H9 (cell line): ENCODE measurements at regions not wholly inside any gene's neighbourhood (a gene's known extent, or its start where the extent isn't known, plus 50 kb on each side); places are given as distances from the start of the nearest gene placed in this dataset.

Experiments used
- DNase-seq: peaks from one replicate; pipeline ENCODE4 v3.0.0-alpha.2; 2017
- H2AFZ ChIP-seq: one replicate; pipeline ENCODE4 v1.6.1; 2013; ENCODE audit warnings: mild to moderate bottlenecking, low read length, control low read depth, moderate library complexity
- H2AK5ac ChIP-seq: 2 replicates; pipeline ENCODE4 v1.6.1; 2013; ENCODE audit warnings: low read length, control low read depth, mixed read lengths; ENCODE audit not compliant: insufficient read length
- H2BK120ac ChIP-seq: one replicate; pipeline ENCODE4 v1.6.1; 2013; ENCODE audit warnings: low read depth, mild to moderate bottlenecking, low read length, control low read depth, inconsistent platforms; ENCODE audit not compliant: poor library complexity, severe bottlenecking
- H2BK12ac ChIP-seq: 2 replicates; pipeline ENCODE4 v1.6.1; 2013; ENCODE audit warnings: low read length, control low read depth, mixed read lengths, low read depth; ENCODE audit not compliant: insufficient read length
- H2BK15ac ChIP-seq: 2 replicates; pipeline ENCODE4 v1.6.1; 2013; ENCODE audit warnings: low read depth, low read length, control low read depth
- H2BK20ac ChIP-seq: one replicate; pipeline ENCODE4 v1.6.1; 2013; ENCODE audit warnings: low read depth, mild to moderate bottlenecking, low read length, control low read depth, inconsistent platforms; ENCODE audit not compliant: poor library complexity, severe bottlenecking
- H2BK5ac ChIP-seq: 2 replicates; pipeline ENCODE4 v1.6.1; 2013; ENCODE audit warnings: low read length, control low read depth, mixed read lengths; ENCODE audit not compliant: insufficient read length
- H3K14ac ChIP-seq: 2 replicates; pipeline ENCODE4 v1.6.1; 2013; ENCODE audit warnings: low read length, control low read depth; ENCODE audit not compliant: insufficient read depth
- H3K18ac ChIP-seq: 2 replicates; pipeline ENCODE4 v1.6.1; 2013; ENCODE audit warnings: low read depth, mild to moderate bottlenecking, mixed read lengths, low read length, control low read depth; ENCODE audit not compliant: insufficient read length
- H3K23ac ChIP-seq: 2 replicates; pipeline ENCODE4 v1.6.1; 2013; ENCODE audit warnings: low read length, control low read depth, mixed read lengths, low read depth; ENCODE audit not compliant: insufficient read length
- H3K23me2 ChIP-seq: 2 replicates; pipeline ENCODE4 v1.6.1; 2013; ENCODE audit warnings: low read depth, mild to moderate bottlenecking, mixed read lengths, low read length, control low read depth; ENCODE audit not compliant: insufficient read length, poor library complexity, severe bottlenecking
- H3K27ac ChIP-seq: 2 replicates; pipeline ENCODE4 v1.5.1; 2013; ENCODE audit warnings: low read length, control low read depth, mixed read lengths, low read depth; ENCODE audit not compliant: insufficient read length
- H3K27me3 ChIP-seq: 2 replicates; pipeline ENCODE4 v1.6.1; 2013; ENCODE audit warnings: low read length, control low read depth, inconsistent platforms; ENCODE audit not compliant: insufficient read depth
- H3K4ac ChIP-seq: 2 replicates; pipeline ENCODE4 v1.6.1; 2013; ENCODE audit warnings: low read depth, mild to moderate bottlenecking, control low read depth, inconsistent platforms, low read length, moderate library complexity
- H3K4me1 ChIP-seq: 2 replicates; pipeline ENCODE4 v1.6.1; 2013; ENCODE audit warnings: low read length, control low read depth, inconsistent platforms; ENCODE audit not compliant: insufficient read depth
- H3K4me2 ChIP-seq: 2 replicates; pipeline ENCODE4 v1.6.1; 2013; ENCODE audit warnings: low read length, control low read depth, mixed read lengths; ENCODE audit not compliant: insufficient read length, insufficient read depth
- H3K56ac ChIP-seq: 2 replicates; pipeline ENCODE4 v1.6.1; 2013; ENCODE audit warnings: low read depth, mild to moderate bottlenecking, mixed read lengths, low read length, control low read depth; ENCODE audit not compliant: insufficient read length
- H3K79me1 ChIP-seq: 2 replicates; pipeline ENCODE4 v1.6.1; 2013; ENCODE audit warnings: low read depth, mild to moderate bottlenecking, moderate library complexity, low read length, control low read depth, inconsistent platforms; ENCODE audit not compliant: insufficient read depth, poor library complexity, severe bottlenecking
- H3K79me2 ChIP-seq: 2 replicates; pipeline ENCODE4 v1.6.1; 2013; ENCODE audit warnings: low read length, control low read depth, inconsistent platforms; ENCODE audit not compliant: insufficient read depth
- H3K9ac ChIP-seq: 2 replicates; pipeline ENCODE4 v1.6.1; 2013; ENCODE audit warnings: low read length, control low read depth, mixed read lengths; ENCODE audit not compliant: insufficient read length; ENCODE audit errors: extremely low read depth
- H3K9me3 ChIP-seq: one replicate; pipeline ENCODE4 v1.6.1; 2013; ENCODE audit warnings: low read depth, low read length, inconsistent platforms; ENCODE audit not compliant: control insufficient read depth
- H3T11ph ChIP-seq: one replicate; pipeline ENCODE4 v1.6.1; 2013; ENCODE audit warnings: mild to moderate bottlenecking, low read length, control low read depth, inconsistent platforms
- H4K20me1 ChIP-seq: one replicate; pipeline ENCODE4 v1.6.1; 2013; ENCODE audit not compliant: control insufficient read depth, insufficient read length, insufficient read depth
- H4K5ac ChIP-seq: 2 replicates; pipeline ENCODE4 v1.6.1; 2013; ENCODE audit warnings: low read depth, mild to moderate bottlenecking, mixed read lengths, low read length, control low read depth; ENCODE audit not compliant: insufficient read length
- H4K8ac ChIP-seq: replicated peaks from 2 replicates; pipeline ENCODE4 v1.6.1; 2013; ENCODE audit warnings: low read length, control low read depth, mixed read lengths, low read depth; ENCODE audit not compliant: insufficient read length
- H4K91ac ChIP-seq: 2 replicates; pipeline ENCODE4 v1.6.1; 2013; ENCODE audit warnings: low read depth, mild to moderate bottlenecking, moderate library complexity, mixed read lengths, low read length, control low read depth; ENCODE audit not compliant: insufficient read length
- H3K27ac Mint-ChIP-seq, 3 experiments: 2 replicates in 2 of 3; 3 replicates in 1 of 3; pipeline ENCODE4 v1.8.0; 2020 to 2021; ENCODE audit warnings: mixed read lengths in 3 of 3, mild to moderate bottlenecking in 1 of 3, moderate library complexity in 1 of 3
- H3K27me3 Mint-ChIP-seq: 2 replicates; pipeline ENCODE4 v1.8.0; 2021; ENCODE audit warnings: low read depth, mild to moderate bottlenecking, moderate library complexity, mixed read lengths
- H3K36me3 Mint-ChIP-seq, 3 experiments: 2 replicates in 2 of 3; 3 replicates in 1 of 3; pipeline ENCODE4 v1.8.0; 2020 to 2021; ENCODE audit warnings: low read depth in 3 of 3, mixed read lengths in 3 of 3; ENCODE audit not compliant: insufficient read depth in 1 of 3
- H3K4me1 Mint-ChIP-seq, 2 experiments: 2 replicates each; pipeline ENCODE4 v1.8.0; 2020; ENCODE audit warnings: mixed read lengths in 2 of 2
- H3K4me3 Mint-ChIP-seq, 2 experiments: 2 replicates in 1 of 2; 3 replicates in 1 of 2; pipeline ENCODE4 v1.8.0; 2020 to 2021; ENCODE audit warnings: mild to moderate bottlenecking in 2 of 2, mixed read lengths in 2 of 2, moderate library complexity in 1 of 2
- H3K9me3 Mint-ChIP-seq, 2 experiments: 2 replicates in 1 of 2; 3 replicates in 1 of 2; pipeline ENCODE4 v1.8.0; 2020; ENCODE audit warnings: mild to moderate bottlenecking in 2 of 2, mixed read lengths in 2 of 2, moderate library complexity in 1 of 2
- WGBS: extraction: QIAGEN DNeasy Blood & Tissue Kit; methylation state at CpG from one replicate; pipeline ENCODE4 v1.1.7; 2013; ENCODE audit warnings: missing lambda C conversion rate, low lambda C conversion rate, mixed read lengths; ENCODE audit not compliant: insufficient read length; ENCODE audit errors: extremely low coverage; 5-methylcytosine and 5-hydroxymethylcytosine counted together
- TF ChIP-seq, protein P1 (sequence below): fragments of 200-600 bp; sonication (generic); conservative IDR thresholded peaks from 3 replicates; pipeline ENCODE4 v1.8.0; 2021; ENCODE audit warnings: antibody characterized with exemption, mild to moderate bottlenecking

DNA sequence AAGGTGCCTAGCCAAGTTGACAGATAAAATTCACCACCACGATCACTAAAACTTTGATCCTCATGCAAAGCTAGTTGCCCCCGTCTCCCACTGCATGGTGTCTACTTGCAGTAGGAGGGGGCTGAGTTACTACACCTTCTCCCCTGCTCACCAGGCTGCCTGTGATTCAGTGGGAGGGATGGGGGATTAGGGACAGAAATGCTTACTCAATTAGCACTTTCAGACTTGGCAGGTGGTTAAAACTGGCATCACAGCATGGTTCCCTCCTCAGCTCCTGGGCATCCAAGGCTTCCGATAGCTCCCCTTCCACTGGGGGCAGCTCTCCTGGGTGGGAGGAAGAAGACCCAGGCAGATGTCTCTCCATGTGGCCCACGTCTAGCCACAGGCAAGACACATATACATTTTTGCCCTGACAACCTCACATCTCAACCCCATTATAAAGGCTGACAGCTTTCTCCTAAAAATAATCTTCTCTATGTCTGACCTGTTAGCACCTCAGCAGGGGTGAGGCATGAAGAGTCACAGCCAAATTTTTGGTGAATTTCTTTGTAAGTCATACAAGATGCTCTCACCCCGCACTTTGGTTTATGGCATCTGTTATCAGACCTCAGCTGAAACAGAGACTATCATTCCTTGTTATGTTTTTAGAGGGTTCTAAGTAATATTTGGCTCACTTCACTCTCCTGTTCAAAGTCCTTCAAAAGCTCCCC, 369.0 kb downstream of the SV2B start:
- Histone ChIP-seq H2AFZ (no peak overlapping the region), H2BK15ac (no peak overlapping the region), H3K9me3 (no peaks in the 10 kb centered on the region), H2BK12ac (no peak overlapping the region), H3K23me2 (no peaks in the 10 kb centered on the region), H3K56ac (no peak overlapping the region), H3K27ac (no peak overlapping the region), H4K91ac (no peak overlapping the region), H3K79me2 (no peaks in the 10 kb centered on the region; the same call in 1 of the 2 replicates), H3K14ac (no peak overlapping the region; the same call in 1 of the 2 replicates), H2BK20ac (no peak overlapping the region), H3K4me1 (no peaks in the 10 kb centered on the region), H3K18ac (no peak overlapping the region), H4K5ac (no peak overlapping the region), H3K79me1 (no peaks in the 10 kb centered on the region), H4K8ac (no peak overlapping the region), H3K4ac (no peak overlapping the region), H2AK5ac (no peak overlapping the region), H3T11ph (no peak overlapping the region), H3K27me3 (no peaks in the 10 kb centered on the region), H3K9ac (no peak overlapping the region), H3K4me2 (no peak overlapping the region), H2BK120ac (no peak overlapping the region), H4K20me1 (no peaks in the 10 kb centered on the region), H2BK5ac (no peak overlapping the region), H3K23ac (no peak overlapping the region)
- Mint-ChIP-seq H3K36me3 (no peaks in the 10 kb centered on the region), H3K9me3 (no peaks in the 10 kb centered on the region), H3K27ac (no peak overlapping the region), H3K27me3 (no peaks in the 10 kb centered on the region), H3K4me1 (peaks cover 0 to 5% of the 10 kb centered on the region in 2 experiments), H3K4me3 (no peak overlapping the region)
- TF ChIP-seq, protein P1, sequence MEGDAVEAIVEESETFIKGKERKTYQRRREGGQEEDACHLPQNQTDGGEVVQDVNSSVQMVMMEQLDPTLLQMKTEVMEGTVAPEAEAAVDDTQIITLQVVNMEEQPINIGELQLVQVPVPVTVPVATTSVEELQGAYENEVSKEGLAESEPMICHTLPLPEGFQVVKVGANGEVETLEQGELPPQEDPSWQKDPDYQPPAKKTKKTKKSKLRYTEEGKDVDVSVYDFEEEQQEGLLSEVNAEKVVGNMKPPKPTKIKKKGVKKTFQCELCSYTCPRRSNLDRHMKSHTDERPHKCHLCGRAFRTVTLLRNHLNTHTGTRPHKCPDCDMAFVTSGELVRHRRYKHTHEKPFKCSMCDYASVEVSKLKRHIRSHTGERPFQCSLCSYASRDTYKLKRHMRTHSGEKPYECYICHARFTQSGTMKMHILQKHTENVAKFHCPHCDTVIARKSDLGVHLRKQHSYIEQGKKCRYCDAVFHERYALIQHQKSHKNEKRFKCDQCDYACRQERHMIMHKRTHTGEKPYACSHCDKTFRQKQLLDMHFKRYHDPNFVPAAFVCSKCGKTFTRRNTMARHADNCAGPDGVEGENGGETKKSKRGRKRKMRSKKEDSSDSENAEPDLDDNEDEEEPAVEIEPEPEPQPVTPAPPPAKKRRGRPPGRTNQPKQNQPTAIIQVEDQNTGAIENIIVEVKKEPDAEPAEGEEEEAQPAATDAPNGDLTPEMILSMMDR, result no peak
- no CpG with 5 or more reads among the region's 5 CpGs for WGBS
- no peak for DNase-seq
